AG10803 (cell line): ENCODE measurements at regions not wholly inside any gene's neighbourhood (a gene's known extent, or its start where the extent isn't known, plus 50 kb on each side); places are given as distances from the start of the nearest gene placed in this dataset.

Experiments used
- DNase-seq: peaks from one replicate; pipeline ENCODE4 v3.0.0; 2010; ENCODE audit warnings: low read depth
- H3K4me3 ChIP-seq: 2 replicates; pipeline ENCODE4 v1.5.1; 2011; ENCODE audit warnings: mild to moderate bottlenecking, low read length, control low read depth
- CTCF ChIP-seq: conservative IDR thresholded peaks from 2 replicates; pipeline ENCODE4 v1.5.1; 2011; ENCODE audit warnings: mild to moderate bottlenecking, low read length, control low read depth, inconsistent platforms

GRCh38 chr20:6892724-6893123 lies 125.2 kb downstream of the BMP2 start:
- no peak for DNase-seq
- no peak overlapping the region for H3K4me3 ChIP-seq
- TF ChIP-seq CTCF, result no peak

GRCh38 chr20:6898928-6899327 lies 131.4 kb downstream of the BMP2 start:
- DNase-seq, result no peak
- TF ChIP-seq CTCF, result no peak

GRCh38 chr20:6906871-6907270 lies 139.4 kb downstream of the BMP2 start:
- H3K4me3 ChIP-seq, result no peak overlapping the region
- no peak for TF ChIP-seq CTCF
- no peak for DNase-seq

More at GRCh38 chr20:6898928-6899327, 131.4 kb downstream of the BMP2 start:
- no peak overlapping the region for H3K4me3 ChIP-seq

- H3K4me3 ChIP-seq, result no peak overlapping the region
- DNase-seq, result no peak
- no peak for TF ChIP-seq CTCF
Measured at GRCh38 chr20:6908673-6909072, 141.2 kb downstream of the BMP2 start.

- no peak for TF ChIP-seq CTCF
- DNase-seq, result no peak
- H3K4me3 ChIP-seq, result no peak overlapping the region
Measured at GRCh38 chr20:6909608-6910007, 142.1 kb downstream of the BMP2 start.

GRCh38 chr20:6914986-6915385 lies 147.5 kb downstream of the BMP2 start:
- no peak for DNase-seq
- TF ChIP-seq CTCF, result no peak
- no peak overlapping the region for H3K4me3 ChIP-seq

GRCh38 chr20:6916938-6917337 lies 149.5 kb downstream of the BMP2 start:
- DNase-seq, result no peak
- no peak overlapping the region for H3K4me3 ChIP-seq

More at GRCh38 chr20:6916938-6917337, 149.5 kb downstream of the BMP2 start:
- no peak for TF ChIP-seq CTCF
